IMR-90 (cell line): ENCODE measurements at regions not wholly inside any gene's neighbourhood (a gene's known extent, or its start where the extent isn't known, plus 50 kb on each side); places are given as distances from the start of the nearest gene placed in this dataset.

Source experiments
- ATAC-seq: fragments of 200-7000 bp; cut with Tn5 transposase; 2 replicates; pipeline ENCODE4 v1.9.1; 2020; ENCODE audit warnings: low read depth, mild to moderate bottlenecking, moderate library complexity
- BruUV-seq: library from RNA; stranded (reverse); fragments of 400-500 nt; replicated peaks from 2 replicates; lab custom pipeline; 2021; lab: Mats Ljungman, UMichigan
- CTCF ChIA-PET: fragments of 300-600 bp; formaldehyde crosslinking; extraction: SDS; loops from one replicate; lab custom pipeline; 2021; ENCODE audit warnings: antibody characterized with exemption; lab: Yijun Ruan, JAX
- POLR2A ChIA-PET: fragments of 300-600 bp; sonication (Branson Sonifier 250); formaldehyde crosslinking; loops from one replicate; lab custom pipeline; 2022; ENCODE audit warnings: antibody characterized with exemption; ENCODE audit not compliant: unreplicated experiment; lab: Charles Lee
- DNase-seq: peaks from one replicate; pipeline ENCODE4 v3.0.0; 2013
- H2AFZ ChIP-seq: replicated peaks from 2 replicates; pipeline ENCODE3; 2013; ENCODE audit warnings: low read length, mild to moderate bottlenecking; ENCODE audit not compliant: poor library complexity
- H2AK5ac ChIP-seq: 2 replicates; pipeline ENCODE4 v1.6.1; 2013; ENCODE audit warnings: low read depth, low read length, inconsistent platforms
- H2AK9ac ChIP-seq: replicated peaks from 2 replicates; pipeline ENCODE3; 2013; ENCODE audit warnings: mild to moderate bottlenecking, low read depth, low read length, moderate library complexity; ENCODE audit not compliant: poor library complexity
- H2BK120ac ChIP-seq: 2 replicates; pipeline ENCODE4 v1.6.1; 2013; ENCODE audit warnings: low read depth, low read length, inconsistent platforms
- H2BK15ac ChIP-seq: 3 replicates; pipeline ENCODE4 v1.6.1; 2013; ENCODE audit warnings: low read depth, low read length, inconsistent platforms
- H2BK20ac ChIP-seq: 2 replicates; pipeline ENCODE4 v1.6.1; 2013; ENCODE audit warnings: low read depth, mild to moderate bottlenecking, inconsistent platforms, low read length, moderate library complexity
- H2BK5ac ChIP-seq: 2 replicates; pipeline ENCODE4 v1.6.1; 2013; ENCODE audit warnings: mild to moderate bottlenecking, low read depth, low read length, inconsistent platforms; ENCODE audit not compliant: poor library complexity, severe bottlenecking
- H3K14ac ChIP-seq: replicated peaks from 2 replicates; pipeline ENCODE4 v1.6.1; 2013; ENCODE audit warnings: low read depth, low read length, inconsistent platforms
- H3K18ac ChIP-seq: 2 replicates; pipeline ENCODE4 v1.6.1; 2013; ENCODE audit warnings: low read depth, low read length, control low read depth
- H3K23ac ChIP-seq: 2 replicates; pipeline ENCODE4 v1.6.1; 2013; ENCODE audit warnings: low read depth, low read length, inconsistent platforms
- H3K27ac ChIP-seq: 2 replicates; pipeline ENCODE4 v1.5.1; 2013; ENCODE audit warnings: mild to moderate bottlenecking, control low read depth, low read length; ENCODE audit not compliant: insufficient read depth
- H3K27me3 ChIP-seq: 2 replicates; pipeline ENCODE4 v1.6.1; 2013; ENCODE audit warnings: low read length; ENCODE audit not compliant: control insufficient read depth, insufficient read depth
- H3K36me3 ChIP-seq: 2 replicates; pipeline ENCODE4 v1.6.1; 2013; ENCODE audit warnings: low read length, mixed read lengths; ENCODE audit not compliant: control insufficient read depth, insufficient read depth
- H3K4ac ChIP-seq: 2 replicates; pipeline ENCODE4 v1.6.1; 2013; ENCODE audit warnings: low read depth, low read length, inconsistent platforms
- H3K4me1 ChIP-seq: 2 replicates; pipeline ENCODE4 v1.6.1; 2013; ENCODE audit warnings: low read length, mixed read lengths; ENCODE audit not compliant: control insufficient read depth, insufficient read depth
- H3K4me2 ChIP-seq: 2 replicates; pipeline ENCODE4 v1.6.1; 2013; ENCODE audit warnings: low read depth, mild to moderate bottlenecking, control low read depth, low read length, moderate library complexity
- H3K4me3 ChIP-seq: 2 replicates; pipeline ENCODE4 v1.5.1; 2013; ENCODE audit warnings: low read depth, mild to moderate bottlenecking, control low read depth, low read length, moderate library complexity; ENCODE audit not compliant: insufficient read depth
- H3K56ac ChIP-seq: 2 replicates; pipeline ENCODE4 v1.6.1; 2013; ENCODE audit warnings: low read length, inconsistent platforms; ENCODE audit not compliant: insufficient read depth; ENCODE audit errors: extremely low read depth
- H3K79me1 ChIP-seq, 2 experiments: 2 replicates each; pipeline ENCODE4 v1.6.1; 2013; ENCODE audit warnings: low read length in 2 of 2, inconsistent platforms in 1 of 2, low read depth in 1 of 2
- H3K9ac ChIP-seq: 2 replicates; pipeline ENCODE4 v1.6.1; 2013; ENCODE audit warnings: low read depth, low read length, control low read depth
- H3K9me1 ChIP-seq: 2 replicates; pipeline ENCODE4 v1.6.1; 2013; ENCODE audit warnings: low read length, inconsistent platforms; ENCODE audit not compliant: insufficient read depth
- H3K9me3 ChIP-seq: 2 replicates; pipeline ENCODE4 v1.6.1; 2013; ENCODE audit warnings: low read length; ENCODE audit not compliant: control insufficient read depth, insufficient read depth
- H4K20me1 ChIP-seq: 2 replicates; pipeline ENCODE4 v1.6.1; 2013; ENCODE audit warnings: low read length, inconsistent platforms; ENCODE audit not compliant: insufficient read depth
- H4K5ac ChIP-seq: 2 replicates; pipeline ENCODE4 v1.6.1; 2013; ENCODE audit warnings: mild to moderate bottlenecking, low read depth, low read length, control low read depth
- H4K8ac ChIP-seq, 2 experiments: 2 replicates each; pipeline ENCODE4 v1.6.1; 2013; ENCODE audit warnings: low read depth in 2 of 2, low read length in 2 of 2, control low read depth in 1 of 2, inconsistent platforms in 1 of 2
- H4K91ac ChIP-seq: 2 replicates; pipeline ENCODE4 v1.6.1; 2013; ENCODE audit warnings: low read depth, low read length, inconsistent platforms; ENCODE audit not compliant: insufficient read depth
- FOS ChIP-seq: fragments of 150-350 bp; IDR thresholded peaks from 2 replicates; pipeline ENCODE4 v1.6.1; 2016; ENCODE audit warnings: low read depth, low read length
- MAZ ChIP-seq: IDR thresholded peaks from 2 replicates; pipeline ENCODE4 v1.6.1; 2012; ENCODE audit warnings: low read depth, mild to moderate bottlenecking, low read length, improper control_type of control experiment, moderate library complexity, borderline replicate concordance
- MXI1 ChIP-seq: IDR thresholded peaks from 2 replicates; pipeline ENCODE4 v1.6.1; 2012; ENCODE audit warnings: low read depth, mild to moderate bottlenecking, low read length, moderate library complexity, borderline replicate concordance
- POLR2A ChIP-seq: IDR thresholded peaks from 2 replicates; pipeline ENCODE4 v1.6.1; 2012; ENCODE audit warnings: mild to moderate bottlenecking, low read depth, low read length
- RCOR1 ChIP-seq: IDR thresholded peaks from 2 replicates; pipeline ENCODE4 v1.6.1; 2012; ENCODE audit warnings: mild to moderate bottlenecking, low read length, improper control_type of control experiment; ENCODE audit not compliant: insufficient replicate concordance
- RFX5 ChIP-seq: IDR thresholded peaks from 2 replicates; pipeline ENCODE4 v1.8.0; 2012; ENCODE audit warnings: low read depth, mild to moderate bottlenecking, low read length, moderate library complexity
- SMC3 ChIP-seq: fragments of 150-350 bp; IDR thresholded peaks from 2 replicates; pipeline ENCODE4 v1.6.1; 2016; ENCODE audit warnings: low read depth, mild to moderate bottlenecking, antibody characterized with exemption, low read length, moderate library complexity
- WGBS, 2 experiments: methylation state at CpG; one replicate each; pipeline versions ENCODE4 v1.1.5 to v1.1.7; 2013; ENCODE audit warnings: missing lambda C conversion rate in 2 of 2; ENCODE audit not compliant: insufficient read length in 1 of 2; ENCODE audit errors: extremely low coverage in 2 of 2; 5-methylcytosine and 5-hydroxymethylcytosine counted together
- dilution Hi-C: fragments of 300-500 bp; cut with HindIII; formaldehyde crosslinking; loops from one replicate; pipeline ENCODE4 v1.14.3; 2018; ENCODE audit warnings: low sequenced_read_pairs; ENCODE audit not compliant: unreplicated experiment
- in situ Hi-C: fragments of 300-500 bp; cut with MboI; formaldehyde crosslinking; loops from 3 replicates; pipeline ENCODE4 v1.14.3; 2019; ENCODE audit warnings: low sequenced_read_pairs, inconsistent platforms, mixed read lengths
- intact Hi-C: fragments of 100-400 bp; cut with micrococcal nuclease; formaldehyde crosslinking; loops from 2 replicates; pipeline ENCODE4 v1.10.0; 2022
- TF ChIP-seq, protein P1 (sequence below): fragments of 150-350 bp; IDR thresholded peaks from 2 replicates; pipeline ENCODE4 v1.6.1; 2017; ENCODE audit warnings: mild to moderate bottlenecking, antibody characterized with exemption, low read length, low read depth
- TF ChIP-seq, protein P2 (sequence below): fragments of 150-350 bp; IDR thresholded peaks from 2 replicates; pipeline ENCODE4 v1.6.1; 2016; ENCODE audit warnings: low read depth, mild to moderate bottlenecking, low read length, moderate library complexity, borderline replicate concordance

DNA sequence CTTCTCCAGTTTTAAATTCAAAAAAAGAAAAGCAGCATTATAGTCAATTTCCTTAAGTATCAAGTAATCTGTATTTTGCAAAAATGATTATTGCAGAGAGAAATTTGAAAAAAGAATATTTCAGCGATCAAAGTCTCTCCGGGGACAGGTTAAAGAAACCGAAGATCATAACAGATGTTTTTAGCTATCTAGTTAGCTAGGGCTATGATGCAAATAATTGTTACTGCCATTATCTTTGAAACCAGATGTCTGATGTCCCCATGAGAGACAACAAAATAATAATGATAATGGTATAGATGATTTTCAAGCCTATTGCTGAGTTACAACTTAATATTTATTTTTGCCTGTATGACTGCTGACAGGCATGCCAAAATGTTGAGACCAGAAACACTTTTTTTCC is 1326.0 kb downstream of the PLA2G4A start:
- Histone ChIP-seq H3K27me3 (no peaks in the 10 kb centered on the region), H3K18ac (no peak overlapping the region), H3K56ac (no peak overlapping the region), H3K9ac (no peak overlapping the region), H4K8ac (no peak overlapping the region), H2AK9ac (no peak overlapping the region), H2BK120ac (no peak overlapping the region), H3K4me2 (no peak overlapping the region), H4K20me1 (no peaks in the 10 kb centered on the region), H3K79me1 (no peaks in the 10 kb centered on the region), H3K23ac (no peak overlapping the region), H4K5ac (no peak overlapping the region), H4K91ac (no peak overlapping the region), H3K9me1 (no peaks in the 10 kb centered on the region; the same call in 1 of the 2 replicates), H2BK15ac (no peak overlapping the region), H2BK5ac (no peak overlapping the region), H3K36me3 (no peaks in the 10 kb centered on the region), H3K14ac (no peak overlapping the region), H2AK5ac (no peak overlapping the region), H3K9me3 (no peaks in the 10 kb centered on the region), H2AFZ (no peak overlapping the region), H2BK20ac (no peak overlapping the region), H3K4ac (no peak overlapping the region), H3K4me3 (no peak overlapping the region), H3K27ac (no peak overlapping the region), H3K4me1 (no peaks in the 10 kb centered on the region)
- TF ChIP-seq RCOR1 (no peak), SMC3 (no peak), POLR2A (no peak), FOS (no peak), MXI1 (no peak), MAZ (no peak), RFX5 (no peak)
- TF ChIP-seq, protein P1, sequence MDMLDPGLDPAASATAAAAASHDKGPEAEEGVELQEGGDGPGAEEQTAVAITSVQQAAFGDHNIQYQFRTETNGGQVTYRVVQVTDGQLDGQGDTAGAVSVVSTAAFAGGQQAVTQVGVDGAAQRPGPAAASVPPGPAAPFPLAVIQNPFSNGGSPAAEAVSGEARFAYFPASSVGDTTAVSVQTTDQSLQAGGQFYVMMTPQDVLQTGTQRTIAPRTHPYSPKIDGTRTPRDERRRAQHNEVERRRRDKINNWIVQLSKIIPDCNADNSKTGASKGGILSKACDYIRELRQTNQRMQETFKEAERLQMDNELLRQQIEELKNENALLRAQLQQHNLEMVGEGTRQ, result no peak
- TF ChIP-seq, protein P2, sequence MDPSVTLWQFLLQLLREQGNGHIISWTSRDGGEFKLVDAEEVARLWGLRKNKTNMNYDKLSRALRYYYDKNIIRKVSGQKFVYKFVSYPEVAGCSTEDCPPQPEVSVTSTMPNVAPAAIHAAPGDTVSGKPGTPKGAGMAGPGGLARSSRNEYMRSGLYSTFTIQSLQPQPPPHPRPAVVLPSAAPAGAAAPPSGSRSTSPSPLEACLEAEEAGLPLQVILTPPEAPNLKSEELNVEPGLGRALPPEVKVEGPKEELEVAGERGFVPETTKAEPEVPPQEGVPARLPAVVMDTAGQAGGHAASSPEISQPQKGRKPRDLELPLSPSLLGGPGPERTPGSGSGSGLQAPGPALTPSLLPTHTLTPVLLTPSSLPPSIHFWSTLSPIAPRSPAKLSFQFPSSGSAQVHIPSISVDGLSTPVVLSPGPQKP, result no peak
- in situ Hi-C loops, result no loop called here
- intact Hi-C loops, result no loop called here
- BruUV-seq, result no TSS peak
- DNase-seq (no peak), ATAC-seq (no peak)
- WGBS, 2 experiments, result no CpG with 5 or more reads among the region's 3 CpGs
- ChIA-PET POLR2A (no interaction called here), CTCF (no interaction called here)
- dilution Hi-C loops, result no loop called here
